Fibroblast of villous mesenchyme (primary cell): ENCODE measurements at regions not wholly inside any gene's neighbourhood (a gene's known extent, or its start where the extent isn't known, plus 50 kb on each side); places are given as distances from the start of the nearest gene placed in this dataset. TPM values are rescaled to one million over a fixed set of nuclear protein-coding genes. Genes with fewer than 3 reads are reported as not detected.

Experiments used
- DNase-seq: peaks from one replicate; pipeline ENCODE4 v3.0.0-alpha.2; 2010; ENCODE audit warnings: low read depth
- H3K4me3 ChIP-seq: 2 replicates; pipeline ENCODE4 v1.5.1; 2011; ENCODE audit warnings: low read depth, mild to moderate bottlenecking, low read length
- CTCF ChIP-seq: IDR thresholded peaks from 2 replicates; pipeline ENCODE4 v1.5.1; 2012; ENCODE audit warnings: low read depth, mild to moderate bottlenecking, low read length; ENCODE audit not compliant: insufficient read depth
- small RNA-seq: library from RNA; depleted of rRNA; stranded (forward); fragments of <200 nt; gene quantifications from one replicate; pipeline ENCODE3, GENCODE V24; 2012

GRCh38 chr2:237025090-237025865 is 60.4 kb upstream of the COPS8 start:
- TF ChIP-seq CTCF = no peak
- H3K4me3 ChIP-seq = no peak overlapping the region
- DNase-seq = peak; percentile 55

GRCh38 chr2:237026981-237027711 is 58.5 kb upstream of the COPS8 start:
- TF ChIP-seq CTCF = peak; percentile 85
- H3K4me3 ChIP-seq = no peak overlapping the region
- peak; percentile 65 for DNase-seq

GRCh38 chr2:237027712-237028029 is 58.0 kb upstream of the COPS8 start:
- no peak for TF ChIP-seq CTCF
- H3K4me3 ChIP-seq = no peak overlapping the region
- no peak for DNase-seq

- no peak for TF ChIP-seq CTCF
- no peak overlapping the region for H3K4me3 ChIP-seq
- no peak for DNase-seq
These were observed 55.3 kb upstream of the COPS8 start for GRCh38 chr2:237030382-237030781.

- TF ChIP-seq CTCF = no peak
- no peak overlapping the region for H3K4me3 ChIP-seq
- no peak for DNase-seq
These were observed 52.1 kb upstream of the COPS8 start for GRCh38 chr2:237033536-237034060.

GRCh38 chr2:237035781-237036475 is 49.8 kb upstream of the COPS8 start:
- no peak for DNase-seq
- no peak overlapping the region for H3K4me3 ChIP-seq
- TF ChIP-seq CTCF = no peak

Small RNAs in the stretch of these regions (small RNA-seq; reads per million reads assigned to genes)
- not detected for gene RNU6-1051P
